ENCODE measurements at regions not wholly inside any gene's neighbourhood (a gene's known extent, or its start where the extent isn't known, plus 50 kb on each side); places are given as distances from the start of the nearest gene placed in this dataset.
A peak's percentile ranks its signal among the peaks of the same experiment; 100 is the strongest.
"Not testable (repeated sequence)": the region's sequence is repeated elsewhere in the genome, so short reads cannot be mapped to it uniquely, and the experiment has no call there.

- Histone ChIP-seq H3K4me1 (no peaks in the 10 kb centered on the region), H3K36me3 (no peaks in the 10 kb centered on the region), H3K27me3 (no peaks in the 10 kb centered on the region), H3K4me3 (no peak overlapping the region), H3K27ac (no peak overlapping the region), H3K9me3 (no peaks in the 10 kb centered on the region)
- TF ChIP-seq POLR2A (IDR thresholded peaks at IDR 0.05) (no peak), POLR2AphosphoS5 (IDR thresholded peaks at IDR 0.05) (no peak), CTCF (IDR thresholded peaks at IDR 0.05) (no peak), EP300 (IDR thresholded peaks at IDR 0.05) (no peak)
- ATAC-seq (ENCODE audit: low FRiP score in 2 of 2) (no peak), DNase-seq (no peak)
- 78 to 100% methylated on average over 3 of the region's 3 CpGs for WGBS, 2 donors
Observed at GRCh38 chrX:37075892-37076595, 67.9 kb downstream of the FAM47C start.

DNA sequence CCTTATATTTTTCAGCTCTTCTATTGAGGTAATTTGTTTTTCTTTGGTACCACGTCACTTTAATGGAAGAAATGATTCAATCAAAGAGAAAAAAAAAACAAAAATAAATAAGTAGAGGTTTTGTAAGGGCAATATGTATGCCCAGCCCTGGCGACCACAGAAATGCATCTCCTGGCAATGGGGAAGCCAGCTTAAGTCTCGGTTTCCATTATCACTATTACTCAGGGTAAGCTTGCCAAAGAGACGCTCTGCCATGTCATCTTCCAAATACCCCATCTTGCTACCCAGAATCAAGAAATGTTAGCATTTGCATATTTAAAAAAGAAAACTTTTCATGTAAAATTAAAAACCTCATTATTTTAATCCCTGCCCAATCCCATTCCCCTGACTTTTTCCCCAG is 68.8 kb downstream of the FAM47C start:
- WGBS, 2 donors = 72 to 87% methylated on average over 4 of the region's 4 CpGs
- H3K4me3 ChIP-seq = no peak overlapping the region
- no peaks in the 10 kb centered on the region for H3K36me3 ChIP-seq
- TF ChIP-seq POLR2AphosphoS5 (IDR thresholded peaks at IDR 0.05) (no peak), POLR2A (IDR thresholded peaks at IDR 0.05) (no peak), EP300 (IDR thresholded peaks at IDR 0.05) (no peak), CTCF (IDR thresholded peaks at IDR 0.05) (no peak)
- H3K27ac ChIP-seq = no peak overlapping the region
- no peaks in the 10 kb centered on the region for H3K4me1 ChIP-seq
- H3K9me3 ChIP-seq = no peaks in the 10 kb centered on the region
- ATAC-seq (ENCODE audit: low FRiP score in 2 of 2) = no peak
- H3K27me3 ChIP-seq = no peaks in the 10 kb centered on the region
- DNase-seq = no peak

DNA sequence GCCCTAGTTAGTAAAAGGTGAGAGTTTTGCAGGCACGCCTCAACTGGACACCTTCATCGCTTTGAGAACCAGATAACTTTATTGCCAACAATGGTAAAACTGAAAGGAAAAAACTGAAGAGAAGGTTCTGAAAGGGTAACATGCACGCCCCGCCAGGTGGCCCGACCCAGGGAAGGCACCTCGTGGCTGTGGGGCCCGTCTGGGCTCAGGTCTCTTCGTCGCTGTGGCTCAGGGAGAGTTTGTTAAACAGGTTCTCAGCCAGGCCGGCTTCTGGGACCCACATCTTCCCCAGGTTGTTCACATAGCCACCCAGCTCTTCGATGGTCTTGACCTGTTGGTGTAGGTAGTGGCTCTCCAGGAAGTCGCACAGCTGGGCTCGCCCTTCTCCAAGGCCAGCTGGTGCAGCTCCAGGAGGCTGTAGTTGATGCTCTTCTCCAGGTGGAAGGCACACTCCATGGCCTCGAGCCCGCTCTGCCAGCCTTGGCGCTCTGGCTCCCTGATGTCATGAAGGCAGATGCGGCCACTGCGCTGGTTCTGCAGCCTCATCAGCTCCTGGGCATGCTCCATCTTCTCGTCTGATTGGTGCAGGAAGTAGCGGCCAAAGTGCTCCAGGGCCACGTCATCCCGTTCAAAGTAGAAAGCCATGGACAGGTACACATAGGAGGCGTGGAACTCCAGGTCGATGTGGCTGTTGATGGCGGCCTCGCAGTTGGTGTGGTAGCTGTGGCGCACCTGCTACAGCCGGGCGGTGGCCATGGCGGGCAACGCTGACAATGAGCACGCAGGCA is 69.7 kb downstream of the FAM47C start:
- TF ChIP-seq EP300 (IDR thresholded peaks at IDR 0.05) = no peak
- 87 to 94% methylated on average over 16 to 32 of the region's 32 CpGs for WGBS, 2 donors
- Histone ChIP-seq H3K27me3 (no peaks in the 10 kb centered on the region), H3K4me1 (no peaks in the 10 kb centered on the region), H3K27ac (no peak overlapping the region), H3K4me3 (no peak overlapping the region), H3K9me3 (no peaks in the 10 kb centered on the region), H3K36me3 (no peaks in the 10 kb centered on the region)
- DNase-seq = peak in 1 of 2 donors; percentile 39
- ATAC-seq (ENCODE audit: low FRiP score in 2 of 2) = no peak

GRCh38 chrX:37078434-37078703 is 70.2 kb downstream of the FAM47C start:
- ATAC-seq (ENCODE audit: low FRiP score in 2 of 2) = no peak

GRCh38 chrX:37083880-37084279 is 75.7 kb downstream of the FAM47C start:
- H3K27me3 ChIP-seq = no peaks in the 10 kb centered on the region
- H3K4me1 ChIP-seq = no peaks in the 10 kb centered on the region
- H3K36me3 ChIP-seq = no peaks in the 10 kb centered on the region
- H3K9me3 ChIP-seq = no peaks in the 10 kb centered on the region
- no peak for DNase-seq
- no peak for ATAC-seq (ENCODE audit: low FRiP score in 2 of 2)
- H3K27ac ChIP-seq = no peak overlapping the region
- no peak overlapping the region for H3K4me3 ChIP-seq
- TF ChIP-seq EP300 (IDR thresholded peaks at IDR 0.05) (no peak), POLR2A (IDR thresholded peaks at IDR 0.05) (no peak), POLR2AphosphoS5 (IDR thresholded peaks at IDR 0.05) (no peak), CTCF (IDR thresholded peaks at IDR 0.05) (no peak)
- WGBS, 2 donors = 33 to 73% methylated on average over 1 of the region's 1 CpG

More at GRCh38 chrX:37078434-37078703, 70.2 kb downstream of the FAM47C start:
- no peak overlapping the region for H3K4me3 ChIP-seq
- H3K36me3 ChIP-seq = no peaks in the 10 kb centered on the region
- no peak overlapping the region for H3K27ac ChIP-seq
- DNase-seq = no peak
- no peaks in the 10 kb centered on the region for H3K27me3 ChIP-seq
- TF ChIP-seq POLR2A (IDR thresholded peaks at IDR 0.05) (no peak), POLR2AphosphoS5 (IDR thresholded peaks at IDR 0.05) (no peak), EP300 (IDR thresholded peaks at IDR 0.05) (no peak), CTCF (IDR thresholded peaks at IDR 0.05) (no peak)
- H3K4me1 ChIP-seq = no peaks in the 10 kb centered on the region
- 91 to 97% methylated on average over 15 to 16 of the region's 16 CpGs for WGBS, 2 donors
- H3K9me3 ChIP-seq = no peaks in the 10 kb centered on the region

- not testable (repeated sequence) for DNase-seq; ATAC-seq (ENCODE audit: low FRiP score in 2 of 2); H3K9me3 ChIP-seq; H3K27ac ChIP-seq; H3K27me3 ChIP-seq; H3K4me3 ChIP-seq; H3K4me1 ChIP-seq; H3K36me3 ChIP-seq
- no CpG with 5 or more reads among the region's 2 CpGs for WGBS, 2 donors
Observed at GRCh38 chrX:37085699-37086098, 77.5 kb downstream of the FAM47C start.

GRCh38 chrX:37086820-37087219 is 78.7 kb downstream of the FAM47C start:
- not testable (repeated sequence) for H3K36me3 ChIP-seq, H3K4me1 ChIP-seq, DNase-seq, H3K27me3 ChIP-seq, H3K27ac ChIP-seq, H3K4me3 ChIP-seq, H3K9me3 ChIP-seq
- ATAC-seq (ENCODE audit: low FRiP score in 2 of 2) = peak in 1 of 2 donors; percentile 79
- WGBS, 2 donors = no CpG with 5 or more reads among the region's 3 CpGs

- not testable (repeated sequence) for DNase-seq
- no CpG with 5 or more reads among the region's 3 CpGs for WGBS, 2 donors
Observed at GRCh38 chrX:37087875-37088274, 79.7 kb downstream of the FAM47C start.

More at GRCh38 chrX:37087875-37088274, 79.7 kb downstream of the FAM47C start:
- not testable (repeated sequence) for H3K9me3 ChIP-seq; H3K27me3 ChIP-seq; H3K27ac ChIP-seq; H3K36me3 ChIP-seq; ATAC-seq (ENCODE audit: low FRiP score in 2 of 2); H3K4me1 ChIP-seq; H3K4me3 ChIP-seq
